PC-3 (cell line): ENCODE measurements at regions not wholly inside any gene's neighbourhood (a gene's known extent, or its start where the extent isn't known, plus 50 kb on each side); places are given as distances from the start of the nearest gene placed in this dataset.

ENCODE experiments used
- ATAC-seq: fragments of 200-7000 bp; cut with Tn5 transposase; 2 replicates; pipeline ENCODE4 v1.9.1; 2020; ENCODE audit warnings: mild to moderate bottlenecking, moderate library complexity
- BruUV-seq: library from RNA; stranded (reverse); fragments of 400-500 nt; replicated peaks from 2 replicates; lab custom pipeline; 2021; lab: Mats Ljungman, UMichigan
- CTCF ChIA-PET: fragments of 300-600 bp; sonication (Branson Sonifier 250); formaldehyde crosslinking; loops from one replicate; lab custom pipeline; 2022; ENCODE audit warnings: antibody characterized with exemption; lab: Charles Lee
- POLR2A ChIA-PET: fragments of 300-600 bp; sonication (Branson Sonifier 250); formaldehyde crosslinking; loops from one replicate; lab custom pipeline; 2022; ENCODE audit warnings: antibody characterized with exemption; ENCODE audit not compliant: unreplicated experiment; lab: Charles Lee
- DNase-seq: peaks from one replicate; pipeline ENCODE4 v3.0.0-alpha.2; 2015
- H2AFZ ChIP-seq: fragments of 300-600 bp; sonication (generic); 2 replicates; pipeline ENCODE4 v1.6.0; 2016; ENCODE audit warnings: antibody characterized with exemption, low read length
- H3F3A ChIP-seq: fragments of 300-600 bp; sonication (generic); one replicate; pipeline ENCODE4 v1.6.0; 2017; ENCODE audit warnings: antibody characterized with exemption, low read length, control low read depth, mild to moderate bottlenecking; ENCODE audit not compliant: unreplicated experiment
- H3K27ac ChIP-seq: fragments of 300-600 bp; sonication (generic); 2 replicates; pipeline ENCODE4 v1.5.1; 2016; ENCODE audit warnings: mild to moderate bottlenecking, low read length
- H3K27me3 ChIP-seq: fragments of 300-600 bp; sonication (generic); 2 replicates; pipeline ENCODE4 v1.6.1; 2016; ENCODE audit warnings: low read length, mixed read lengths
- H3K36me3 ChIP-seq: fragments of 300-600 bp; sonication (generic); 2 replicates; pipeline ENCODE4 v1.6.1; 2016; ENCODE audit warnings: low read depth, mixed run types, low read length, mixed read lengths
- H3K4me1 ChIP-seq: fragments of 300-600 bp; sonication (generic); 2 replicates; pipeline ENCODE4 v1.5.1; 2016; ENCODE audit warnings: low read length; ENCODE audit not compliant: insufficient read depth
- H3K4me2 ChIP-seq: fragments of 300-600 bp; sonication (generic); 2 replicates; pipeline ENCODE4 v1.6.0; 2016; ENCODE audit warnings: low read length
- H3K4me3 ChIP-seq: fragments of 300-600 bp; sonication (generic); 2 replicates; pipeline ENCODE4 v1.5.1; 2016; ENCODE audit warnings: mild to moderate bottlenecking, low read length, mixed read lengths
- H3K79me2 ChIP-seq: fragments of 300-600 bp; sonication (generic); 2 replicates; pipeline ENCODE4 v1.6.1; 2017; ENCODE audit warnings: low read length, mixed read lengths
- H3K9ac ChIP-seq: fragments of 300-600 bp; sonication (generic); 2 replicates; pipeline ENCODE4 v1.6.0; 2016; ENCODE audit warnings: mild to moderate bottlenecking, low read length
- H3K9me2 ChIP-seq: fragments of 300-600 bp; sonication (generic); replicated peaks from 2 replicates; pipeline ENCODE4 v1.6.1; 2016; ENCODE audit warnings: mixed run types, low read length, mixed read lengths
- H3K9me3 ChIP-seq: fragments of 300-600 bp; sonication (generic); 2 replicates; pipeline ENCODE4 v1.6.1; 2016; ENCODE audit warnings: low read length, mixed read lengths
- H4K20me1 ChIP-seq: fragments of 300-600 bp; sonication (generic); 2 replicates; pipeline ENCODE4 v1.6.1; 2016; ENCODE audit warnings: low read length, mixed read lengths
- CTCF ChIP-seq: fragments of 300-600 bp; sonication (generic); conservative IDR thresholded peaks from 2 replicates; pipeline ENCODE4 v1.5.1; 2017; ENCODE audit warnings: antibody characterized with exemption, low read depth, mild to moderate bottlenecking, low read length
- EZH2 ChIP-seq: fragments of 300-600 bp; sonication (generic); IDR thresholded peaks from one replicate; pipeline ENCODE4 v1.6.1; 2017; ENCODE audit warnings: antibody characterized with exemption, mild to moderate bottlenecking, low read length; ENCODE audit not compliant: unreplicated experiment
- EZH2phosphoT487 ChIP-seq: fragments of 300-600 bp; sonication (generic); IDR thresholded peaks from 2 replicates; pipeline ENCODE4 v1.6.1; 2018; ENCODE audit warnings: mild to moderate bottlenecking, antibody characterized with exemption, low read length, borderline replicate concordance
- intact Hi-C: fragments of 100-400 bp; cut with micrococcal nuclease; formaldehyde crosslinking; loops from 2 replicates; pipeline ENCODE4 v1.9.0; 2023

GRCh38 chr12:97642911-97643310, 180.3 kb downstream of the RMST start:
- Histone ChIP-seq H3K9me2 (0 out of 2 replicates have a peak, but pooled peaks cover 3% of the 10 kb centered on the region), H3K9ac (no peak overlapping the region), H2AFZ (no peak overlapping the region), H3K36me3 (no peaks in the 10 kb centered on the region), H3K4me1 (no peaks in the 10 kb centered on the region), H3F3A (no peaks in the 10 kb centered on the region), H3K4me2 (no peak overlapping the region), H3K27ac (no peak overlapping the region), H4K20me1 (no peaks in the 10 kb centered on the region), H3K4me3 (no peak overlapping the region), H3K27me3 (0 out of 2 replicates have a peak, but pooled peaks cover 4% of the 10 kb centered on the region), H3K9me3 (no peaks in the 10 kb centered on the region), H3K79me2 (no peaks in the 10 kb centered on the region)
- ATAC-seq (no peak), DNase-seq (no peak)
- CTCF ChIA-PET, result no interaction called here
- BruUV-seq, result no TSS peak
- intact Hi-C loops, result no loop called here
- POLR2A ChIA-PET, result no interaction called here
- TF ChIP-seq EZH2, result no peak
- TF ChIP-seq CTCF, result no peak
- TF ChIP-seq EZH2phosphoT487, result no peak

- ChIA-PET POLR2A (no interaction called here), CTCF (no interaction called here)
- Histone ChIP-seq H3K27me3 (0 out of 2 replicates have a peak, but pooled peaks cover 4% of the 10 kb centered on the region), H4K20me1 (no peaks in the 10 kb centered on the region), H2AFZ (no peak overlapping the region), H3K4me1 (no peaks in the 10 kb centered on the region), H3K9me2 (0 out of 2 replicates have a peak, but pooled peaks cover 3% of the 10 kb centered on the region), H3K36me3 (no peaks in the 10 kb centered on the region), H3K4me3 (no peak overlapping the region), H3K9me3 (no peaks in the 10 kb centered on the region), H3K79me2 (no peaks in the 10 kb centered on the region), H3K27ac (no peak overlapping the region), H3F3A (no peaks in the 10 kb centered on the region), H3K4me2 (no peak overlapping the region), H3K9ac (no peak overlapping the region)
- TF ChIP-seq CTCF (no peak), EZH2 (no peak), EZH2phosphoT487 (no peak)
- no peak for ATAC-seq
- DNase-seq, result no peak
- no TSS peak for BruUV-seq
- intact Hi-C loops, result no loop called here
Measured at GRCh38 chr12:97643924-97644323, 181.3 kb downstream of the RMST start.

GRCh38 chr12:97645726-97646125, 183.1 kb downstream of the RMST start:
- no peak for DNase-seq
- no TSS peak for BruUV-seq
- Histone ChIP-seq H3K36me3 (no peaks in the 10 kb centered on the region), H3K79me2 (no peaks in the 10 kb centered on the region), H3F3A (no peaks in the 10 kb centered on the region), H4K20me1 (no peaks in the 10 kb centered on the region), H3K27ac (no peak overlapping the region), H3K9me2 (0 out of 2 replicates have a peak, but pooled peaks cover 3% of the 10 kb centered on the region), H3K9me3 (no peaks in the 10 kb centered on the region), H3K4me2 (no peak overlapping the region), H2AFZ (no peak overlapping the region), H3K4me1 (no peaks in the 10 kb centered on the region), H3K4me3 (no peak overlapping the region), H3K9ac (no peak overlapping the region), H3K27me3 (0 out of 2 replicates have a peak, but pooled peaks cover 4% of the 10 kb centered on the region)
- intact Hi-C loops, result no loop called here
- ChIA-PET POLR2A (no interaction called here), CTCF (no interaction called here)
- ATAC-seq, result no peak
- TF ChIP-seq EZH2phosphoT487 (no peak), EZH2 (no peak), CTCF (no peak)
